Bronchial epithelial cell (primary cell): ENCODE measurements at regions not wholly inside any gene's neighbourhood (a gene's known extent, or its start where the extent isn't known, plus 50 kb on each side); places are given as distances from the start of the nearest gene placed in this dataset.

Source experiments
- DNase-seq: peaks from one replicate; pipeline ENCODE4 v3.0.0-alpha.2; 2010; ENCODE audit warnings: low read depth
- FAIRE-seq: peaks from 2 replicates; lab custom pipeline; 2011; peaks lifted over from hg19 to GRCh38; lab: Jason Lieb, UNC
- H3K27me3 ChIP-seq: 2 replicates; pipeline ENCODE4 v1.5.1; 2011; ENCODE audit warnings: low read length; ENCODE audit not compliant: control insufficient read depth, insufficient read depth
- H3K36me3 ChIP-seq: 2 replicates; pipeline ENCODE4 v1.5.1; 2011; ENCODE audit warnings: low read length; ENCODE audit not compliant: control insufficient read depth, insufficient read depth
- H3K4me3 ChIP-seq: 2 replicates; pipeline ENCODE4 v1.5.1; 2011; ENCODE audit warnings: mild to moderate bottlenecking, low read depth, low read length, control low read depth
- TF ChIP-seq, protein P1 (sequence below): IDR thresholded peaks from 2 replicates; pipeline ENCODE4 v1.5.1; 2011; ENCODE audit warnings: mild to moderate bottlenecking, moderate library complexity, low read length, control low read depth, inconsistent platforms; ENCODE audit not compliant: insufficient read depth, severe bottlenecking

DNA sequence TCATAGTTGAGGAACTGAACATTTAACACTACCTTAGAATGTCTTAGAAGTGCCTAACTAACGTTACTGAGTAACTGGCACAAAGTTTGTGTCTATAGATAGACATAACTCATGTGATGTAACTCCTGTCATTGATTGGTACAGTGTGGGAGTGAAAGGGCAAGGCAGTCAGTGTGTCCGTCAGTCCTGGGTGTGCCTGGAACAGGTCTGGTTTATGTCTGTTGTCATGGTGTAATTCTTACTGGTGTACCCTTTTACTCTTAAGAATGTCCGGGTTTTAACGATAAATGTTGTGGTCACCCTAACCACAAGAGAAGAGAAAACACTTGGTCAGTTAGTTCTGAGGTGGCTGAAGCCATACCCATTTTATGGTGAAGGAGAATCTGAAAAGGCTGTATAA, 93.1 kb upstream of the ESX1 start:
- no peak for DNase-seq
- FAIRE-seq, result peak; percentile 95
- Histone ChIP-seq H3K4me3 (no peak overlapping the region), H3K27me3 (no peaks in the 10 kb centered on the region), H3K36me3 (no peaks in the 10 kb centered on the region)
- TF ChIP-seq, protein P1, sequence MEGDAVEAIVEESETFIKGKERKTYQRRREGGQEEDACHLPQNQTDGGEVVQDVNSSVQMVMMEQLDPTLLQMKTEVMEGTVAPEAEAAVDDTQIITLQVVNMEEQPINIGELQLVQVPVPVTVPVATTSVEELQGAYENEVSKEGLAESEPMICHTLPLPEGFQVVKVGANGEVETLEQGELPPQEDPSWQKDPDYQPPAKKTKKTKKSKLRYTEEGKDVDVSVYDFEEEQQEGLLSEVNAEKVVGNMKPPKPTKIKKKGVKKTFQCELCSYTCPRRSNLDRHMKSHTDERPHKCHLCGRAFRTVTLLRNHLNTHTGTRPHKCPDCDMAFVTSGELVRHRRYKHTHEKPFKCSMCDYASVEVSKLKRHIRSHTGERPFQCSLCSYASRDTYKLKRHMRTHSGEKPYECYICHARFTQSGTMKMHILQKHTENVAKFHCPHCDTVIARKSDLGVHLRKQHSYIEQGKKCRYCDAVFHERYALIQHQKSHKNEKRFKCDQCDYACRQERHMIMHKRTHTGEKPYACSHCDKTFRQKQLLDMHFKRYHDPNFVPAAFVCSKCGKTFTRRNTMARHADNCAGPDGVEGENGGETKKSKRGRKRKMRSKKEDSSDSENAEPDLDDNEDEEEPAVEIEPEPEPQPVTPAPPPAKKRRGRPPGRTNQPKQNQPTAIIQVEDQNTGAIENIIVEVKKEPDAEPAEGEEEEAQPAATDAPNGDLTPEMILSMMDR, result no peak

DNA sequence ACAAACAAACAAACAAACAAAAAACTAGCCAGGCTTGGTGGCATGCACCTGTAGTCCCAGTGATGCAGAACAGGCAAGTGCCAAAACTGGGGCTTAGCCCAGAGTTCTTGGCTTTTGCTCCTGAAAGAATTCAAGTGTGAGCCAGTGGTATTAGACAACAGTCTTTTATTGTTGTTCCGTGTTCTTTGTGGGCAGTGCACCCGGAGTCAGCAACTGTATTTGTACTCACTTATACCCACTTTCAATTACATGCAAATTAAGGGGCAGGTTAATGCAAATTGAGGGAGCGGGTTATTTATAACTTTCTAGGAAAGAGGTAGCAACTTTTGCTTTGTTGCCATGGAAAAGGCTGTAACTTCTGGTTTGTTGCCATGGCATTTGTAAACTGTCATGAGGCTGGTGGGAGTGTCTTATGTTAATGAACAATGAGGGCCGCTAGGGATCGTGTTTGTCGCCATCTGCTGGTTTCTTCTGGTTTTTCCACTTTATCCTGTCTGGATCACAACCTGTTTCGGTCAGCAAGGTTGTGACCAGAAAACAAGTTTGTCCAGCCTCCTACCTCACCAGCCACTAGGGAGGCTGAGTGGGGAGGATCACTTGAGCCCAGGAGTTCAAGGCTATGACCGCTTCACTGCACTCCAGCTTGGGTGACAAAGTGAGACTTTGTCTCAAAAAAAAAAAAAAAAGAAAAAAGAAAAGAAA, 88.8 kb upstream of the ESX1 start:
- TF ChIP-seq, protein P1, result peak; percentile 63
- peak; percentile 61 for DNase-seq
- no peak for FAIRE-seq
- no peaks in the 10 kb centered on the region for H3K27me3 ChIP-seq
- no peak overlapping the region for H3K4me3 ChIP-seq
- no peaks in the 10 kb centered on the region for H3K36me3 ChIP-seq

DNA sequence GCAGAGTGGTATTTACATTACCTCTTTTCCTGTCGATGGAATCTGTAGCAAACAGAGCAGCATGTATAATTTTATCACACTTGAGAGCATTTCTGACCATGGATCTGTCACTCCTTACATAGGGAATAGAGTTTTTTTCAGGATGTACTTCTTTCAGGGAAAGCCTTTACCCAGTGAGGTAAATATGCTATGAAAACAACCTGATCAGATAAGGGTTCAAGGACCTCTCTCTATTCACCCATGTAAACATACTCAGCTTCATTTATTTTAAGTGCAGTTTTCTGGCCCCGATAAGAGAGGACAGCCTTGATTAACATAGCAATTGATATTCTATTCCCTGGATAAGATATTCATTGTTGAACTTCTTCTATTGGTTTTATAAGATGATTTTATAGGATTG, 87.3 kb upstream of the ESX1 start:
- Histone ChIP-seq H3K4me3 (no peak overlapping the region), H3K27me3 (no peaks in the 10 kb centered on the region), H3K36me3 (no peaks in the 10 kb centered on the region)
- TF ChIP-seq, protein P1, result no peak
- DNase-seq (no peak), FAIRE-seq (no peak)

DNA sequence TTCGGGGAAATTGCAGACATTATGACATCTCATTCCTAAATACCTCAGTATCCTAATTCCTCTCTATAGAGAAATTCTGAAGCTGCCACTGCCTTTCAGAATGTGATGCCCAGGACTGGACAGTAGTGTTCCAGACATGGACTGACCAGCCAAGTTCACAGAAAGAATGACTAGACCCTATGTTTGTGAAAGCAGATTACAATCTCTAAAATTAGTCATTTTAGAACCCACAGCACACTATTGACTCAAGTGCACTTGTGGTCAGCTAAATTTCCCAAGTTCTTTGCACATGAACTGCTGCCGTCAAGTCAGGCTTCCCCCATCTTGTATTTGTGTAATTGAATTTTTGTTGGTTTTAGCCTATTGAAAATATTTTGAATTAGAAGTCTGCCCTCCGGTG, 81.0 kb upstream of the ESX1 start:
- Histone ChIP-seq H3K36me3 (no peaks in the 10 kb centered on the region), H3K27me3 (no peaks in the 10 kb centered on the region), H3K4me3 (no peak overlapping the region)
- no peak for FAIRE-seq
- DNase-seq, result peak; percentile 64
- TF ChIP-seq, protein P1, result no peak

DNA sequence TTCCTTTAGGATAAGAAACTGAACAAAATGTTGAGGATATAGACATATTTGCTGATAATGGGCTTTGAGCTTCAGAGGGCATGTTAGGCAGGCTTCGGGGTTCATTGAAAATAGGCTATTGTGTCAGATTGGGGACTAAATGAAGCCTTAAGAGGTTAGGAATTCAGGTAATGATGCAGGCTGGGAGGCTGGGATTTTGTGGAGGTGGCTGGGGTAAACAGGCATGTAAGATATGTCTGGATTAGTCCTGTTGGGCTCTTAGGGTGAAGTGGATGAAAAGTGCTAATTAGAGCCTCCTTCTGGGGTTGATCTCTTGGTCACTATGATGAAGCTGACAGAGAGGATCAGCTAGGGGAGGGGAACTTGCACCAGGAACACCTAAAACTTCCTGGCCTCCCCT, 80.2 kb upstream of the ESX1 start:
- Histone ChIP-seq H3K27me3 (no peaks in the 10 kb centered on the region), H3K36me3 (no peaks in the 10 kb centered on the region), H3K4me3 (no peak overlapping the region)
- FAIRE-seq (no peak), DNase-seq (no peak)
- TF ChIP-seq, protein P1, result no peak

DNA sequence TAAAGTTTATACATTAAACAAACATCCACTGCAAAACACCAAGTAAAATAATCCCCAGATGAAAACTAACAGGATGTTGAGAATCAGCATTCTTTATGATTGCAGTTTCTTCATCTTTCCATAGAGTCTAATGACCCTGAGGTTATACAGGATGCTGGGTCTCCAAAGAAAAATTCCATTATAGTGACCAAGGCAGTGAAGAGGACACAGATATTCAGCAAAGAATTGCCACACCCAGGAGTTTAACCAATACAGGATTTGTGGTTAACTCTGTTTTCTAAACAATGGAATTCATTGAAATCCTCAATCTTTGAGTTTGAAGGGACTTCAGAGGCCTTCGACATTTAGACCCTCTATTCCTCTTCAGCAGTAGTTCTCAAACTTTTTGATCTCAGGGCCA, 76.2 kb upstream of the ESX1 start:
- peak; percentile 26 for DNase-seq
- H3K4me3 ChIP-seq, result no peak overlapping the region
- FAIRE-seq, result no peak
- no peaks in the 10 kb centered on the region for H3K27me3 ChIP-seq
- TF ChIP-seq, protein P1, result no peak
- H3K36me3 ChIP-seq, result no peaks in the 10 kb centered on the region
